HEK293T (cell line): ENCODE measurements at regions not wholly inside any gene's neighbourhood (a gene's known extent, or its start where the extent isn't known, plus 50 kb on each side); places are given as distances from the start of the nearest gene placed in this dataset.

Source experiments
- ARNT ChIP-seq: fragments of 450-650 bp; IDR thresholded peaks from 2 replicates; pipeline ENCODE4 v1.6.1; 2017; ENCODE audit warnings: mild to moderate bottlenecking
- BHLHE40 ChIP-seq: fragments of 450-650 bp; IDR thresholded peaks from 2 replicates; pipeline ENCODE4 v1.6.1; 2016; ENCODE audit warnings: mild to moderate bottlenecking, moderate library complexity, borderline replicate concordance
- CTBP1 ChIP-seq: fragments of 450-650 bp; IDR thresholded peaks from 2 replicates; pipeline ENCODE4 v1.6.1; 2016; ENCODE audit warnings: borderline replicate concordance
- FOXA1 ChIP-seq: fragments of 450-650 bp; IDR thresholded peaks from 2 replicates; pipeline ENCODE4 v1.6.1; 2016; ENCODE audit warnings: mild to moderate bottlenecking
- FOXK2 ChIP-seq: fragments of 450-650 bp; IDR thresholded peaks from 2 replicates; pipeline ENCODE4 v1.6.1; 2016; ENCODE audit warnings: mild to moderate bottlenecking
- FOXM1 ChIP-seq: fragments of 450-650 bp; IDR thresholded peaks from 2 replicates; pipeline ENCODE4 v1.6.1; 2017; ENCODE audit warnings: mild to moderate bottlenecking, borderline replicate concordance
- L3MBTL2 ChIP-seq: fragments of 450-650 bp; conservative IDR thresholded peaks from 2 replicates; pipeline ENCODE4 v1.6.1; 2016; ENCODE audit warnings: mild to moderate bottlenecking
- LEF1 ChIP-seq: fragments of 450-650 bp; IDR thresholded peaks from 2 replicates; pipeline ENCODE4 v1.6.1; 2017; ENCODE audit warnings: mild to moderate bottlenecking, borderline replicate concordance
- NFRKB ChIP-seq: fragments of 450-650 bp; IDR thresholded peaks from 2 replicates; pipeline ENCODE4 v1.6.1; 2016; ENCODE audit warnings: mild to moderate bottlenecking, moderate library complexity
- SP1 ChIP-seq: fragments of 450-650 bp; IDR thresholded peaks from 2 replicates; pipeline ENCODE4 v1.6.1; 2017
- TARDBP ChIP-seq: fragments of 450-650 bp; IDR thresholded peaks from 2 replicates; pipeline ENCODE4 v1.6.1; 2016
- ZNF384 ChIP-seq: fragments of 450-650 bp; IDR thresholded peaks from 2 replicates; pipeline ENCODE4 v1.6.1; 2016

DNA sequence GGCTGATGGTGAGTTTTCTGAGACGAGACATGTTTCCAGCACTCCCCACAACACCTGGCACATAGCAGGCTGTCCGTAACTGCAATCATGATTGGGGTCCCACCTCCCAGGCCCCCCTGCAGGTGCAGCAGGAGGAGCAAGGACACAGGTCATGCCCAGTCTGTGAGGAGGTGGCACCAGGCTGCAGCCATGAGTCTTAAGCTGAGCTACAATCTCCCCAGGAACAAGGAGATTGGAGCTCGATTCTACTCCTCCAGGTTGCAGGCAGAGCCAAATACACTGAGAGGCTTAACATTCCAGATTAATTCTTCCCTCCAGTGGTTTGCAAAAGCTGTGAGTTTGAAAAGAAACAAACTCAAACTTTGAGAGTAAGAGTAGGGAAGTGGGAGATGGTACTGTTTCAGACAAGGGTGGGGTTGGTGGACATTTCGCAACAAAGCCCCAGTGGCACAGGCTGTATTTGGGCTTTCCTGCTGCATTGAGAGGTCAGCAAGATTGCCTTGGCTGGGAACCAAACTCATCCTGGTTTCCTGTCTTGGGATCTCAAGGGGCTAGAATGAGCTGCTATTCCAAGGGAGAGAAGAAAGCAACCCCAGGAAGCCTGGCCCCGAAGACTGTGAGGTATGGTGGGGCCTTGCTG is 64.8 kb upstream of the GALNT2 start:
- TF ChIP-seq SP1 (no peak), NFRKB (no peak), LEF1 (no peak), BHLHE40 (no peak), FOXA1 (no peak), FOXK2 (no peak), CTBP1 (no peak), ZNF384 (no peak), TARDBP (no peak), ARNT (no peak), FOXM1 (no peak), L3MBTL2 (no peak)
